HEK293 (cell line): ENCODE measurements at regions not wholly inside any gene's neighbourhood (a gene's known extent, or its start where the extent isn't known, plus 50 kb on each side); places are given as distances from the start of the nearest gene placed in this dataset.

ENCODE experiments used
- BCL11A ChIP-seq: fragments of 450-650 bp; formaldehyde crosslinking; IDR thresholded peaks from 2 replicates; pipeline ENCODE4 v1.5.1; 2016; ENCODE audit warnings: low read depth, missing biosample characterization, missing genetic modification characterization
- CTCF ChIP-seq: fragments of 450-650 bp; formaldehyde crosslinking; IDR thresholded peaks from 2 replicates; pipeline ENCODE4 v1.5.1; 2016; ENCODE audit warnings: missing biosample characterization, missing genetic modification characterization
- KLF16 ChIP-seq: fragments of 450-650 bp; formaldehyde crosslinking; IDR thresholded peaks from 2 replicates; pipeline ENCODE4 v1.5.1; 2017; ENCODE audit warnings: missing biosample characterization, missing genetic modification characterization
- KLF17 ChIP-seq: fragments of 450-650 bp; formaldehyde crosslinking; IDR thresholded peaks from 2 replicates; pipeline ENCODE4 v1.5.1; 2016; ENCODE audit warnings: missing biosample characterization, missing genetic modification characterization
- PBX3 ChIP-seq: sonication (generic); formaldehyde crosslinking; IDR thresholded peaks from 2 replicates; pipeline ENCODE4 v1.8.1; 2022; ENCODE audit warnings: mild to moderate bottlenecking, moderate library complexity, missing genetic modification reagents
- REST ChIP-seq: fragments of 450-650 bp; formaldehyde crosslinking; IDR thresholded peaks from 2 replicates; pipeline ENCODE4 v1.5.1; 2016; ENCODE audit warnings: missing biosample characterization, missing genetic modification characterization
- ZNF211 ChIP-seq: fragments of 450-650 bp; formaldehyde crosslinking; IDR thresholded peaks from 2 replicates; pipeline ENCODE4 v1.5.1; 2016; ENCODE audit warnings: low read depth, missing biosample characterization, missing genetic modification characterization
- ZNF223 ChIP-seq: fragments of 450-650 bp; formaldehyde crosslinking; IDR thresholded peaks from 2 replicates; pipeline ENCODE4 v1.5.1; 2016; ENCODE audit warnings: missing biosample characterization, missing genetic modification characterization
- ZNF362 ChIP-seq: fragments of 450-650 bp; formaldehyde crosslinking; IDR thresholded peaks from 2 replicates; pipeline ENCODE4 v1.5.1; 2016; ENCODE audit warnings: missing biosample characterization, missing genetic modification characterization
- ZNF561 ChIP-seq: fragments of 450-650 bp; IDR thresholded peaks from 2 replicates; pipeline ENCODE4 v1.5.1; 2018; ENCODE audit warnings: missing biosample characterization, missing genetic modification characterization, borderline replicate concordance
- ZNF837 ChIP-seq: fragments of 450-650 bp; formaldehyde crosslinking; IDR thresholded peaks from 2 replicates; pipeline ENCODE4 v1.5.1; 2016; ENCODE audit warnings: missing biosample characterization, missing genetic modification characterization

GRCh38 chr10:33734393-33735155, 400.1 kb upstream of the NRP1 start:
- no peak for TF ChIP-seq ZNF223 (tag by site-specific recombination)
- TF ChIP-seq ZNF561: no peak
- no peak for TF ChIP-seq KLF17 (tag by site-specific recombination)
- TF ChIP-seq REST (tag by site-specific recombination): no peak
- no peak for TF ChIP-seq ZNF362 (tag by site-specific recombination)
- TF ChIP-seq ZNF211 (tag by site-specific recombination): no peak
- TF ChIP-seq KLF16 (tag by site-specific recombination): no peak
- TF ChIP-seq ZNF837 (tag by site-specific recombination): no peak
- TF ChIP-seq PBX3: no peak
- TF ChIP-seq BCL11A (tag by site-specific recombination): no peak
- TF ChIP-seq CTCF: no peak
